CD14-positive monocyte (primary cell): ENCODE measurements at regions not wholly inside any gene's neighbourhood (a gene's known extent, or its start where the extent isn't known, plus 50 kb on each side); places are given as distances from the start of the nearest gene placed in this dataset.

Source experiments
- DNase-seq, 3 donors: peaks; one replicate each; pipeline ENCODE4 v3.0.0-alpha.2; 2011 to 2022
- H2AFZ ChIP-seq: 2 replicates; pipeline ENCODE4 v1.6.0; 2012; ENCODE audit warnings: mild to moderate bottlenecking, low read depth, low read length, inconsistent platforms; ENCODE audit not compliant: insufficient read depth, poor library complexity, severe bottlenecking
- H3K27ac ChIP-seq, 2 donors: 1 replicate in 1 of 2; 2 replicates in 1 of 2; pipeline ENCODE4 v1.5.1; 2012 to 2013; ENCODE audit warnings: low read length in 2 of 2, control low read depth in 1 of 2, inconsistent platforms in 1 of 2, low read depth in 1 of 2, mild to moderate bottlenecking in 1 of 2
- H3K27me3 ChIP-seq, 2 donors: one replicate each; pipeline versions ENCODE4 v1.6.0 to v1.6.1; 2011 to 2013; ENCODE audit warnings: low read length in 2 of 2; ENCODE audit not compliant: control insufficient read depth in 2 of 2, insufficient read depth in 2 of 2
- H3K36me3 ChIP-seq, 2 donors: replicated peaks in 1 of 2; 1 replicate in 1 of 2; 2 replicates in 1 of 2; pipeline versions ENCODE4 v1.5.1 to v1.6.1; 2012 to 2013; ENCODE audit warnings: low read length in 2 of 2, control low read depth in 1 of 2, inconsistent platforms in 1 of 2, mild to moderate bottlenecking in 1 of 2; ENCODE audit not compliant: insufficient read depth in 2 of 2, control insufficient read depth in 1 of 2
- H3K4me1 ChIP-seq, 2 donors: 1 replicate in 1 of 2; 2 replicates in 1 of 2; pipeline versions ENCODE4 v1.5.1 to v1.6.1; 2012 to 2013; ENCODE audit warnings: low read length in 2 of 2, control low read depth in 1 of 2, inconsistent platforms in 1 of 2, mild to moderate bottlenecking in 1 of 2, moderate library complexity in 1 of 2; ENCODE audit not compliant: insufficient read depth in 2 of 2, control insufficient read depth in 1 of 2
- H3K4me2 ChIP-seq: replicated peaks from 2 replicates; pipeline ENCODE3; 2012; ENCODE audit warnings: low read length, moderate library complexity, mild to moderate bottlenecking; ENCODE audit not compliant: poor library complexity, severe bottlenecking; ENCODE audit errors: extremely low read depth
- H3K4me3 ChIP-seq, 3 experiments: fragments of 200-600 bp in 1 of 3; sonication (generic) in 1 of 3; replicated peaks in 1 of 3; 1 replicate in 2 of 3; 2 replicates in 1 of 3; pipeline ENCODE4 v1.5.1; 2011 to 2013; ENCODE audit warnings: low read length in 3 of 3, mild to moderate bottlenecking in 3 of 3, control low read depth in 2 of 3, low read depth in 2 of 3, inconsistent platforms in 1 of 3, moderate library complexity in 1 of 3
- H3K79me2 ChIP-seq: 2 replicates; pipeline ENCODE4 v1.6.0; 2012; ENCODE audit warnings: mild to moderate bottlenecking, control low read depth, inconsistent platforms, low read length, moderate library complexity; ENCODE audit not compliant: insufficient read depth
- H3K9ac ChIP-seq: 2 replicates; pipeline ENCODE4 v1.6.0; 2017; ENCODE audit warnings: low read length, mild to moderate bottlenecking; ENCODE audit not compliant: insufficient read depth, poor library complexity, severe bottlenecking
- H3K9me3 ChIP-seq, 2 donors: replicated peaks in 1 of 2; 1 replicate in 1 of 2; 2 replicates in 1 of 2; pipeline versions ENCODE4 v1.5.1 to v1.6.1; 2012 to 2013; ENCODE audit warnings: low read length in 2 of 2, control low read depth in 1 of 2; ENCODE audit not compliant: control insufficient read depth in 1 of 2, insufficient read depth in 1 of 2
- H4K20me1 ChIP-seq: 2 replicates; pipeline ENCODE4 v1.6.0; 2012; ENCODE audit warnings: mild to moderate bottlenecking, low read length, control low read depth, moderate library complexity; ENCODE audit not compliant: insufficient read depth
- H3K27ac Mint-ChIP-seq, 7 donors: one replicate each; pipeline ENCODE4 v1.8.0; 2020; ENCODE audit warnings: mild to moderate bottlenecking in 7 of 7, mixed read lengths in 7 of 7, moderate library complexity in 6 of 7, inconsistent platforms in 2 of 7
- H3K27me3 Mint-ChIP-seq, 3 donors: one replicate each; pipeline ENCODE4 v1.8.0; 2021 to 2022; ENCODE audit warnings: low read depth in 3 of 3, mild to moderate bottlenecking in 3 of 3, mixed read lengths in 3 of 3, moderate library complexity in 3 of 3, inconsistent platforms in 1 of 3
- H3K36me3 Mint-ChIP-seq, 2 donors: one replicate each; pipeline ENCODE4 v1.8.0; 2020; ENCODE audit warnings: mixed read lengths in 2 of 2, inconsistent platforms in 1 of 2, mild to moderate bottlenecking in 1 of 2
- H3K4me1 Mint-ChIP-seq: one replicate; pipeline ENCODE4 v1.8.0; 2020; ENCODE audit warnings: mild to moderate bottlenecking, mixed read lengths
- H3K4me3 Mint-ChIP-seq, 2 donors: one replicate each; pipeline ENCODE4 v1.8.0; 2020; ENCODE audit warnings: mild to moderate bottlenecking in 2 of 2, mixed read lengths in 2 of 2, moderate library complexity in 1 of 2
- H3K9me3 Mint-ChIP-seq, 7 donors: one replicate each; pipeline ENCODE4 v1.8.0; 2020 to 2022; ENCODE audit warnings: mixed read lengths in 7 of 7, mild to moderate bottlenecking in 6 of 7, moderate library complexity in 6 of 7, inconsistent platforms in 2 of 7
- CTCF ChIP-seq: fragments of 200-600 bp; IDR thresholded peaks from one replicate; pipeline ENCODE4 v1.8.0; 2022; ENCODE audit warnings: antibody characterized with exemption, mild to moderate bottlenecking
- WGBS: methylation state at CpG from one replicate; pipeline ENCODE4 v1.1.5; 2013; ENCODE audit warnings: missing lambda C conversion rate; ENCODE audit not compliant: insufficient coverage; 5-methylcytosine and 5-hydroxymethylcytosine counted together
- intact Hi-C, 2 donors: fragments of 100-400 bp; cut with micrococcal nuclease; formaldehyde crosslinking; loops; one replicate each; pipeline versions ENCODE4 v1.15.0 to v1.15.1; 2023

- Histone ChIP-seq H3K4me3 (no peak overlapping the region), H3K27ac (no peak overlapping the region), H3K4me1 (no peaks in the 10 kb centered on the region), H3K27me3 (no peaks in the 10 kb centered on the region), H2AFZ (no peak overlapping the region), H4K20me1 (no peaks in the 10 kb centered on the region), H3K79me2 (no peaks in the 10 kb centered on the region), H3K9me3 (no peaks in the 10 kb centered on the region), H3K9ac (no peak overlapping the region), H3K4me2 (no peak overlapping the region), H3K36me3 (no peaks in the 10 kb centered on the region)
- WGBS, result no CpG with 5 or more reads among the region's 2 CpGs
- no peaks in the 10 kb centered on the region for H3K4me1 Mint-ChIP-seq
- no peak overlapping the region for H3K4me3 Mint-ChIP-seq
- TF ChIP-seq CTCF, result no peak
- intact Hi-C loops, result no loop called here
- DNase-seq, result no peak
- H3K27me3 Mint-ChIP-seq, result no peaks in the 10 kb centered on the region
- H3K27ac Mint-ChIP-seq, result no peak overlapping the region
- H3K36me3 Mint-ChIP-seq, result no peaks in the 10 kb centered on the region
- peaks cover 0 to 3% (median 0%) of the 10 kb centered on the region in 7 donors for H3K9me3 Mint-ChIP-seq
Observed at GRCh38 chrX:77060572-77060971, 386.6 kb upstream of the FGF16 start.

GRCh38 chrX:77061022-77061421 is 386.2 kb upstream of the FGF16 start:
- no peak overlapping the region for H3K4me3 Mint-ChIP-seq
- peaks cover 0 to 3% (median 2%) of the 10 kb centered on the region in 7 donors for H3K9me3 Mint-ChIP-seq

More at GRCh38 chrX:77061022-77061421, 386.2 kb upstream of the FGF16 start:
- Histone ChIP-seq H3K9me3 (no peaks in the 10 kb centered on the region), H3K36me3 (no peaks in the 10 kb centered on the region), H3K79me2 (no peaks in the 10 kb centered on the region), H3K27ac (no peak overlapping the region), H3K4me3 (no peak overlapping the region), H3K9ac (no peak overlapping the region), H2AFZ (no peak overlapping the region), H3K4me1 (no peaks in the 10 kb centered on the region), H3K27me3 (no peaks in the 10 kb centered on the region), H4K20me1 (no peaks in the 10 kb centered on the region), H3K4me2 (no peak overlapping the region)
- no peak for DNase-seq
- TF ChIP-seq CTCF, result no peak
- Mint-ChIP-seq H3K27ac (no peak overlapping the region), H3K36me3 (no peaks in the 10 kb centered on the region), H3K27me3 (no peaks in the 10 kb centered on the region), H3K4me1 (no peaks in the 10 kb centered on the region)
- intact Hi-C loops, result no loop called here
